ENCODE measurements at regions not wholly inside any gene's neighbourhood (a gene's known extent, or its start where the extent isn't known, plus 50 kb on each side); places are given as distances from the start of the nearest gene placed in this dataset.

- TF ChIP-seq, protein P1, sequence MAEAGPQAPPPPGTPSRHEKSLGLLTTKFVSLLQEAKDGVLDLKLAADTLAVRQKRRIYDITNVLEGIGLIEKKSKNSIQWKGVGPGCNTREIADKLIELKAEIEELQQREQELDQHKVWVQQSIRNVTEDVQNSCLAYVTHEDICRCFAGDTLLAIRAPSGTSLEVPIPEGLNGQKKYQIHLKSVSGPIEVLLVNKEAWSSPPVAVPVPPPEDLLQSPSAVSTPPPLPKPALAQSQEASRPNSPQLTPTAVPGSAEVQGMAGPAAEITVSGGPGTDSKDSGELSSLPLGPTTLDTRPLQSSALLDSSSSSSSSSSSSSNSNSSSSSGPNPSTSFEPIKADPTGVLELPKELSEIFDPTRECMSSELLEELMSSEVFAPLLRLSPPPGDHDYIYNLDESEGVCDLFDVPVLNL (IDR thresholded peaks at IDR 0.05; ENCODE audit: low read depth, low read length) = no peak
- TF ChIP-seq NBN (IDR thresholded peaks at IDR 0.05) = no peak
- TF ChIP-seq DPF2 (IDR thresholded peaks at IDR 0.05) = no peak
- TF ChIP-seq IKZF2 (IDR thresholded peaks at IDR 0.05) = no peak
- TF ChIP-seq HDAC2 (IDR thresholded peaks at IDR 0.05) = no peak
These were observed 602.1 kb downstream of the LMO4 start (continued) for GRCh38 chr1:87930796-87931195.

GRCh38 chr1:87933171-87933570, 604.5 kb downstream of the LMO4 start:
- Histone ChIP-seq H4K20me1 (ENCODE audit: control insufficient read depth, insufficient read depth) (no peaks in the 10 kb centered on the region), H3K79me2 (ENCODE audit: control insufficient read depth, insufficient read depth, low read length) (no peaks in the 10 kb centered on the region), H3K27ac (ENCODE audit: control insufficient read depth, insufficient read depth) (no peak overlapping the region), H3K9ac (ENCODE audit: control insufficient read depth, insufficient read depth, low read length) (no peak overlapping the region), H3K27me3 (replicated peaks in 1 of 2; ENCODE audit: control insufficient read depth in 2 of 2, insufficient read depth in 2 of 2, low read length in 1 of 2) (no peaks in the 10 kb centered on the region), H3K4me1 (ENCODE audit: control insufficient read depth, insufficient read depth, low read length) (no peaks in the 10 kb centered on the region), H3K36me3 (ENCODE audit: control insufficient read depth in 2 of 2, insufficient read depth in 2 of 2, low read length in 1 of 2) (no peaks in the 10 kb centered on the region), H3K9me3 (replicated peaks; ENCODE audit: control insufficient read depth, insufficient read depth, low read length) (no peaks in the 10 kb centered on the region), H3K4me2 (ENCODE audit: control insufficient read depth, insufficient read depth) (no peak overlapping the region), H2AFZ (ENCODE audit: control insufficient read depth, low read depth, low read length) (no peak overlapping the region), H3K4me3 (no peak overlapping the region)
- intact Hi-C loops (cut with micrococcal nuclease; ENCODE audit: unreplicated experiment) = no loop called here
- ChIA-PET RAD21 (ENCODE audit: unreplicated experiment) (no interaction called here), POLR2A (no interaction called here), SMC1A (ENCODE audit: uncharacterized antibody, unreplicated experiment) (no interaction called here), CTCF (interaction anchor here (1.7 kb wide), 1 partner anchor 20 kb away, joined by 5 read pairs; no protein-coding TSS in a partner anchor)
- ATAC-seq = no peak
- BruUV-seq (replicated peaks) = no TSS peak
- no peak for DNase-seq (ENCODE audit: low read depth, low spot score)
- no peak for FAIRE-seq
- in situ Hi-C loops (cut with MboI) = no loop called here
- no peak for TF ChIP-seq RAD21 (IDR thresholded peaks at IDR 0.05; ENCODE audit: insufficient read depth, low read depth, low read length)
- no peak for TF ChIP-seq E4F1 (IDR thresholded peaks at IDR 0.05; ENCODE audit: borderline replicate concordance, partially characterized antibody)
- no peak for TF ChIP-seq FOXK2 (IDR thresholded peaks at IDR 0.05)
- TF ChIP-seq, protein P2, sequence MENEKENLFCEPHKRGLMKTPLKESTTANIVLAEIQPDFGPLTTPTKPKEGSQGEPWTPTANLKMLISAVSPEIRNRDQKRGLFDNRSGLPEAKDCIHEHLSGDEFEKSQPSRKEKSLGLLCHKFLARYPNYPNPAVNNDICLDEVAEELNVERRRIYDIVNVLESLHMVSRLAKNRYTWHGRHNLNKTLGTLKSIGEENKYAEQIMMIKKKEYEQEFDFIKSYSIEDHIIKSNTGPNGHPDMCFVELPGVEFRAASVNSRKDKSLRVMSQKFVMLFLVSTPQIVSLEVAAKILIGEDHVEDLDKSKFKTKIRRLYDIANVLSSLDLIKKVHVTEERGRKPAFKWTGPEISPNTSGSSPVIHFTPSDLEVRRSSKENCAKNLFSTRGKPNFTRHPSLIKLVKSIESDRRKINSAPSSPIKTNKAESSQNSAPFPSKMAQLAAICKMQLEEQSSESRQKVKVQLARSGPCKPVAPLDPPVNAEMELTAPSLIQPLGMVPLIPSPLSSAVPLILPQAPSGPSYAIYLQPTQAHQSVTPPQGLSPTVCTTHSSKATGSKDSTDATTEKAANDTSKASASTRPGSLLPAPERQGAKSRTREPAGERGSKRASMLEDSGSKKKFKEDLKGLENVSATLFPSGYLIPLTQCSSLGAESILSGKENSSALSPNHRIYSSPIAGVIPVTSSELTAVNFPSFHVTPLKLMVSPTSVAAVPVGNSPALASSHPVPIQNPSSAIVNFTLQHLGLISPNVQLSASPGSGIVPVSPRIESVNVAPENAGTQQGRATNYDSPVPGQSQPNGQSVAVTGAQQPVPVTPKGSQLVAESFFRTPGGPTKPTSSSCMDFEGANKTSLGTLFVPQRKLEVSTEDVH (IDR thresholded peaks at IDR 0.05; ENCODE audit: low read depth, partially characterized antibody) = no peak
- no peak for TF ChIP-seq MEF2B (IDR thresholded peaks at IDR 0.05; ENCODE audit: partially characterized antibody, poor library complexity, severe bottlenecking)
- TF ChIP-seq, protein P3, sequence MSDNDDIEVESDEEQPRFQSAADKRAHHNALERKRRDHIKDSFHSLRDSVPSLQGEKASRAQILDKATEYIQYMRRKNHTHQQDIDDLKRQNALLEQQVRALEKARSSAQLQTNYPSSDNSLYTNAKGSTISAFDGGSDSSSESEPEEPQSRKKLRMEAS (IDR thresholded peaks at IDR 0.05; ENCODE audit: low read depth, low read length) = no peak
- TF ChIP-seq, protein P4, sequence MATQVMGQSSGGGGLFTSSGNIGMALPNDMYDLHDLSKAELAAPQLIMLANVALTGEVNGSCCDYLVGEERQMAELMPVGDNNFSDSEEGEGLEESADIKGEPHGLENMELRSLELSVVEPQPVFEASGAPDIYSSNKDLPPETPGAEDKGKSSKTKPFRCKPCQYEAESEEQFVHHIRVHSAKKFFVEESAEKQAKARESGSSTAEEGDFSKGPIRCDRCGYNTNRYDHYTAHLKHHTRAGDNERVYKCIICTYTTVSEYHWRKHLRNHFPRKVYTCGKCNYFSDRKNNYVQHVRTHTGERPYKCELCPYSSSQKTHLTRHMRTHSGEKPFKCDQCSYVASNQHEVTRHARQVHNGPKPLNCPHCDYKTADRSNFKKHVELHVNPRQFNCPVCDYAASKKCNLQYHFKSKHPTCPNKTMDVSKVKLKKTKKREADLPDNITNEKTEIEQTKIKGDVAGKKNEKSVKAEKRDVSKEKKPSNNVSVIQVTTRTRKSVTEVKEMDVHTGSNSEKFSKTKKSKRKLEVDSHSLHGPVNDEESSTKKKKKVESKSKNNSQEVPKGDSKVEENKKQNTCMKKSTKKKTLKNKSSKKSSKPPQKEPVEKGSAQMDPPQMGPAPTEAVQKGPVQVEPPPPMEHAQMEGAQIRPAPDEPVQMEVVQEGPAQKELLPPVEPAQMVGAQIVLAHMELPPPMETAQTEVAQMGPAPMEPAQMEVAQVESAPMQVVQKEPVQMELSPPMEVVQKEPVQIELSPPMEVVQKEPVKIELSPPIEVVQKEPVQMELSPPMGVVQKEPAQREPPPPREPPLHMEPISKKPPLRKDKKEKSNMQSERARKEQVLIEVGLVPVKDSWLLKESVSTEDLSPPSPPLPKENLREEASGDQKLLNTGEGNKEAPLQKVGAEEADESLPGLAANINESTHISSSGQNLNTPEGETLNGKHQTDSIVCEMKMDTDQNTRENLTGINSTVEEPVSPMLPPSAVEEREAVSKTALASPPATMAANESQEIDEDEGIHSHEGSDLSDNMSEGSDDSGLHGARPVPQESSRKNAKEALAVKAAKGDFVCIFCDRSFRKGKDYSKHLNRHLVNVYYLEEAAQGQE (IDR thresholded peaks at IDR 0.05; ENCODE audit: low read depth, low read length) = no peak
- 33% methylated on average over 6 of the region's 6 CpGs for WGBS (ENCODE audit: insufficient coverage, insufficient replicate concordance, low lambda C conversion rate, missing lambda C conversion rate)

Data from GM12878 (cell line).